Parathyroid adenoma (tissue), 2 donors: ENCODE measurements at regions not wholly inside any gene's neighbourhood (a gene's known extent, or its start where the extent isn't known, plus 50 kb on each side); places are given as distances from the start of the nearest gene placed in this dataset.

Experiments
- H2AFZ ChIP-seq: fragments of 300-600 bp; sonication (generic); one replicate; pipeline ENCODE4 v1.7.0; 2017; ENCODE audit warnings: antibody characterized with exemption, mild to moderate bottlenecking
- H3K27ac ChIP-seq: fragments of 300-600 bp; sonication (generic); one replicate; pipeline ENCODE4 v1.7.0; 2017
- H3K27me3 ChIP-seq: fragments of 300-600 bp; sonication (generic); one replicate; pipeline ENCODE4 v1.7.0; 2017; ENCODE audit warnings: low read length; ENCODE audit not compliant: control insufficient read depth, insufficient read depth
- H3K36me3 ChIP-seq: fragments of 300-600 bp; sonication (generic); one replicate; pipeline ENCODE4 v1.7.0; 2017; ENCODE audit warnings: low read length; ENCODE audit not compliant: control insufficient read depth, insufficient read depth
- H3K4me1 ChIP-seq: fragments of 300-600 bp; sonication (generic); one replicate; pipeline ENCODE4 v1.7.0; 2017; ENCODE audit warnings: control low read depth
- H3K4me2 ChIP-seq: fragments of 300-600 bp; sonication (generic); one replicate; pipeline ENCODE4 v1.7.0; 2017; ENCODE audit warnings: low read length
- H3K4me3 ChIP-seq: fragments of 300-600 bp; sonication (generic); one replicate; pipeline ENCODE4 v1.7.0; 2017; ENCODE audit warnings: low read depth, low read length
- H3K79me2 ChIP-seq: fragments of 300-600 bp; sonication (generic); one replicate; pipeline ENCODE4 v1.7.0; 2017; ENCODE audit warnings: control low read depth
- H3K9ac ChIP-seq: fragments of 300-600 bp; sonication (generic); one replicate; pipeline ENCODE4 v1.7.0; 2017; ENCODE audit warnings: mild to moderate bottlenecking
- H3K9me3 ChIP-seq: fragments of 300-600 bp; sonication (generic); one replicate; pipeline ENCODE4 v1.7.0; 2017; ENCODE audit warnings: low read length; ENCODE audit not compliant: control insufficient read depth
- CTCF ChIP-seq: fragments of 300-600 bp; sonication (generic); IDR thresholded peaks from one replicate; pipeline ENCODE4 v1.7.0; 2017; ENCODE audit warnings: antibody characterized with exemption, mild to moderate bottlenecking
- donor health status: primary hyperparathyroidism.

- Histone ChIP-seq H3K27ac (no peak overlapping the region), H3K4me2 (no peak overlapping the region), H2AFZ (no peak overlapping the region), H3K4me3 (no peak overlapping the region), H3K9me3 (no peaks in the 10 kb centered on the region), H3K4me1 (no peaks in the 10 kb centered on the region), H3K36me3 (no peaks in the 10 kb centered on the region), H3K27me3 (peaks cover 3% of the 10 kb centered on the region), H3K79me2 (no peaks in the 10 kb centered on the region), H3K9ac (no peak overlapping the region)
- TF ChIP-seq CTCF = no peak
These were observed 430.2 kb upstream of the MCTP2 start for GRCh38 chr15:93801206-93801605.

- Histone ChIP-seq H3K9ac (no peak overlapping the region), H3K27me3 (peaks cover 3% of the 10 kb centered on the region), H3K9me3 (no peaks in the 10 kb centered on the region), H3K27ac (no peak overlapping the region), H3K4me1 (no peaks in the 10 kb centered on the region), H3K79me2 (no peaks in the 10 kb centered on the region), H3K36me3 (no peaks in the 10 kb centered on the region), H2AFZ (no peak overlapping the region), H3K4me2 (no peak overlapping the region), H3K4me3 (no peak overlapping the region)
- no peak for TF ChIP-seq CTCF
These were observed 430.6 kb upstream of the MCTP2 start for GRCh38 chr15:93800805-93801204.

DNA sequence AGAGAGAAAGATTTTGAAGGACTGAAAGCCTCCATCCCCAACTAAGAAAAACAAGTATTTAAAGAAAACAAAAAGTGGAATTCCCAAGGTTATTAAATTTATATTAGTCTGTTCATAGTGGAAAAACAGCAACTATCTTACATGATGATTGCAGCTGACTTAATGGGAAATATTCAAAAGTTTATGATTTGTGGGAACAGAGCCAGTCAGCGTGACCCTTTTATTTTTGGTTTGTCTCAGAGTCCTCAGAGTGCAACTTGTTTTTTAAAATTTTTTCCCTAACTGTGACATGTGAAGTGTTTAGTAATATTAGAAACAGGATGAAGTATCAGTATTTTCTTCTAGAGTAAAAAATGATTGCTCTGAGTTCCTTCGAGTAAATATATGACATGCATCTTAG lies 441.9 kb upstream of the MCTP2 start:
- H2AFZ ChIP-seq = no peak overlapping the region
- no peak for TF ChIP-seq CTCF
- no peak overlapping the region for H3K27ac ChIP-seq
- no peaks in the 10 kb centered on the region for H3K27me3 ChIP-seq
- no peaks in the 10 kb centered on the region for H3K4me1 ChIP-seq
- H3K79me2 ChIP-seq = no peaks in the 10 kb centered on the region
- no peaks in the 10 kb centered on the region for H3K36me3 ChIP-seq
- H3K4me2 ChIP-seq = no peak overlapping the region
- H3K9me3 ChIP-seq = no peaks in the 10 kb centered on the region
- H3K4me3 ChIP-seq = no peak overlapping the region
- H3K9ac ChIP-seq = no peak overlapping the region

GRCh38 chr15:93780073-93780472 lies 451.3 kb upstream of the MCTP2 start:
- Histone ChIP-seq H3K27ac (no peak overlapping the region), H3K4me1 (no peaks in the 10 kb centered on the region), H3K4me3 (no peak overlapping the region), H3K4me2 (no peak overlapping the region), H3K9me3 (no peaks in the 10 kb centered on the region), H3K36me3 (no peaks in the 10 kb centered on the region), H3K9ac (no peak overlapping the region), H2AFZ (no peak overlapping the region), H3K27me3 (no peaks in the 10 kb centered on the region), H3K79me2 (no peaks in the 10 kb centered on the region)
- no peak for TF ChIP-seq CTCF

GRCh38 chr15:93779341-93779740 lies 452.0 kb upstream of the MCTP2 start:
- H3K27me3 ChIP-seq = no peaks in the 10 kb centered on the region
- no peak overlapping the region for H3K4me3 ChIP-seq
- no peaks in the 10 kb centered on the region for H3K79me2 ChIP-seq
- H3K27ac ChIP-seq = no peak overlapping the region
- H2AFZ ChIP-seq = no peak overlapping the region
- no peaks in the 10 kb centered on the region for H3K4me1 ChIP-seq
- no peak for TF ChIP-seq CTCF
- H3K4me2 ChIP-seq = no peak overlapping the region
- no peaks in the 10 kb centered on the region for H3K9me3 ChIP-seq
- H3K9ac ChIP-seq = no peak overlapping the region
- H3K36me3 ChIP-seq = no peaks in the 10 kb centered on the region
